ENCODE measurements at regions not wholly inside any gene's neighbourhood (a gene's known extent, or its start where the extent isn't known, plus 50 kb on each side); places are given as distances from the start of the nearest gene placed in this dataset.

- TF ChIP-seq, protein P1, sequence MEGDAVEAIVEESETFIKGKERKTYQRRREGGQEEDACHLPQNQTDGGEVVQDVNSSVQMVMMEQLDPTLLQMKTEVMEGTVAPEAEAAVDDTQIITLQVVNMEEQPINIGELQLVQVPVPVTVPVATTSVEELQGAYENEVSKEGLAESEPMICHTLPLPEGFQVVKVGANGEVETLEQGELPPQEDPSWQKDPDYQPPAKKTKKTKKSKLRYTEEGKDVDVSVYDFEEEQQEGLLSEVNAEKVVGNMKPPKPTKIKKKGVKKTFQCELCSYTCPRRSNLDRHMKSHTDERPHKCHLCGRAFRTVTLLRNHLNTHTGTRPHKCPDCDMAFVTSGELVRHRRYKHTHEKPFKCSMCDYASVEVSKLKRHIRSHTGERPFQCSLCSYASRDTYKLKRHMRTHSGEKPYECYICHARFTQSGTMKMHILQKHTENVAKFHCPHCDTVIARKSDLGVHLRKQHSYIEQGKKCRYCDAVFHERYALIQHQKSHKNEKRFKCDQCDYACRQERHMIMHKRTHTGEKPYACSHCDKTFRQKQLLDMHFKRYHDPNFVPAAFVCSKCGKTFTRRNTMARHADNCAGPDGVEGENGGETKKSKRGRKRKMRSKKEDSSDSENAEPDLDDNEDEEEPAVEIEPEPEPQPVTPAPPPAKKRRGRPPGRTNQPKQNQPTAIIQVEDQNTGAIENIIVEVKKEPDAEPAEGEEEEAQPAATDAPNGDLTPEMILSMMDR (IDR thresholded peaks at IDR 0.05; ENCODE audit: poor library complexity), result no peak
- TF ChIP-seq EZH2 (IDR thresholded peaks at IDR 0.05; ENCODE audit: borderline replicate concordance), result no peak
Measured at GRCh38 chr9:6153425-6153824, 62.2 kb upstream of the IL33 start.

Measured in hepatocyte (in vitro differentiated cells).